ENCODE measurements at regions not wholly inside any gene's neighbourhood (a gene's known extent, or its start where the extent isn't known, plus 50 kb on each side); places are given as distances from the start of the nearest gene placed in this dataset.

GRCh38 chr17:34692920-34693319, 113.5 kb downstream of the TMEM132E start:
- no peak overlapping the region for H3K4me2 ChIP-seq (ENCODE audit: insufficient read depth, low read length)
- no peak overlapping the region for H3K4me3 ChIP-seq (ENCODE audit: insufficient read depth, low read length)
- no peaks in the 10 kb centered on the region for H3K79me2 ChIP-seq (ENCODE audit: insufficient read depth, low read length)
- no peaks in the 10 kb centered on the region for H3K9me3 ChIP-seq (ENCODE audit: low read depth, low read length)
- no peaks in the 10 kb centered on the region for H3K4me1 ChIP-seq (ENCODE audit: insufficient read depth, low read length)
- H2AFZ ChIP-seq (ENCODE audit: low read length), result no peak overlapping the region
- DNase-seq (ENCODE audit: insufficient read length, low spot score, missing footprints), result no peak
- no peaks in the 10 kb centered on the region for H3K36me3 ChIP-seq (ENCODE audit: insufficient read depth, low read length)
- no peaks in the 10 kb centered on the region for H3K27me3 ChIP-seq (ENCODE audit: insufficient read depth, low read length)
- no peaks in the 10 kb centered on the region for H4K20me1 ChIP-seq (ENCODE audit: insufficient read depth, low read length)
- no peak for TF ChIP-seq CTCF (IDR thresholded peaks at IDR 0.05; ENCODE audit: extremely low read depth, low read depth, low read length)
- H3K27ac ChIP-seq (ENCODE audit: low read depth, low read length), result no peak overlapping the region

Data from osteoblast (primary cell).